Gastroesophageal sphincter (tissue), 3 donors: ENCODE measurements at regions not wholly inside any gene's neighbourhood (a gene's known extent, or its start where the extent isn't known, plus 50 kb on each side); places are given as distances from the start of the nearest gene placed in this dataset.

ENCODE experiments used
- EP300 ChIP-seq: sonication (generic); formaldehyde crosslinking; IDR thresholded peaks from one replicate; pipeline ENCODE4 v1.6.1; 2017; ENCODE audit warnings: antibody characterized with exemption, mild to moderate bottlenecking
- POLR2A ChIP-seq, 2 donors: fragments of 450-650 bp; IDR thresholded peaks; one replicate each; pipeline ENCODE4 v1.6.1; 2017; ENCODE audit warnings: antibody characterized with exemption in 2 of 2, mild to moderate bottlenecking in 2 of 2, moderate library complexity in 1 of 2
- TF ChIP-seq, protein P1 (sequence below), 4 experiments: fragments of 200-600 bp in 2 of 4; fragments of 450-650 bp in 2 of 4; sonication (generic) in 1 of 4; IDR thresholded peaks; one replicate each; pipeline ENCODE4 v1.5.1; 2017 to 2019; ENCODE audit warnings: antibody characterized with exemption in 4 of 4, mild to moderate bottlenecking in 2 of 4, moderate library complexity in 2 of 4

DNA sequence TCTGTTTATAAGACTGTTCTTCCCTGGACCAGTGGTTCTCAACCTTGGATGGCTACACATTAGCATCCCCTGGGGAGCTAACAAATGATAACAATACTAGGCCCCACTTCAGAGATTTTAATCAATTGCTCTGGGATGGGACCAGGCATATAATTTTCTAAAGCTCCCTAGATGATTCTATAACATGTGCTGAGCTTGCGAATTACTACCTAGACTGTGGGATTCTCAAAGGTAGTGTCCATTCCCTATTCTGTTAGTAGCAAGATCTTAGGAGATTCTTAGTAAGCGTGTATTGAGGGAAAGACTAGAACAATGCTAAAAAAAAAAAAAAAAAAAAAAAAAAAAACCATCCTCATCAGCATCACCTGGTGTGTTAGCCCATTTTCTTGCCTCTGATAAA, 412.0 kb upstream of the CDH5 start:
- TF ChIP-seq, protein P1, sequence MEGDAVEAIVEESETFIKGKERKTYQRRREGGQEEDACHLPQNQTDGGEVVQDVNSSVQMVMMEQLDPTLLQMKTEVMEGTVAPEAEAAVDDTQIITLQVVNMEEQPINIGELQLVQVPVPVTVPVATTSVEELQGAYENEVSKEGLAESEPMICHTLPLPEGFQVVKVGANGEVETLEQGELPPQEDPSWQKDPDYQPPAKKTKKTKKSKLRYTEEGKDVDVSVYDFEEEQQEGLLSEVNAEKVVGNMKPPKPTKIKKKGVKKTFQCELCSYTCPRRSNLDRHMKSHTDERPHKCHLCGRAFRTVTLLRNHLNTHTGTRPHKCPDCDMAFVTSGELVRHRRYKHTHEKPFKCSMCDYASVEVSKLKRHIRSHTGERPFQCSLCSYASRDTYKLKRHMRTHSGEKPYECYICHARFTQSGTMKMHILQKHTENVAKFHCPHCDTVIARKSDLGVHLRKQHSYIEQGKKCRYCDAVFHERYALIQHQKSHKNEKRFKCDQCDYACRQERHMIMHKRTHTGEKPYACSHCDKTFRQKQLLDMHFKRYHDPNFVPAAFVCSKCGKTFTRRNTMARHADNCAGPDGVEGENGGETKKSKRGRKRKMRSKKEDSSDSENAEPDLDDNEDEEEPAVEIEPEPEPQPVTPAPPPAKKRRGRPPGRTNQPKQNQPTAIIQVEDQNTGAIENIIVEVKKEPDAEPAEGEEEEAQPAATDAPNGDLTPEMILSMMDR (IDR thresholded peaks at IDR 0.05): no peak
- TF ChIP-seq POLR2A (IDR thresholded peaks at IDR 0.05) (no peak), EP300 (no peak)
